Peyer's patch (tissue), 4 donors: ENCODE measurements at regions not wholly inside any gene's neighbourhood (a gene's known extent, or its start where the extent isn't known, plus 50 kb on each side); places are given as distances from the start of the nearest gene placed in this dataset.

Source experiments
- DNase-seq, 3 donors: peaks; one replicate each; pipeline ENCODE4 v3.0.0-alpha.2; 2017 to 2019
- H3K27ac ChIP-seq, 4 donors: fragments of 200-600 bp; sonication (generic); one replicate each; pipeline ENCODE4 v1.5.1; 2016 to 2019
- H3K27me3 ChIP-seq, 2 donors: fragments of 200-600 bp; sonication (generic); one replicate each; pipeline ENCODE4 v1.5.1; 2019
- H3K36me3 ChIP-seq, 3 donors: fragments of 200-600 bp; sonication (generic); one replicate each; pipeline ENCODE4 v1.5.1; 2016 to 2019
- H3K4me1 ChIP-seq, 4 donors: fragments of 200-600 bp; sonication (generic); one replicate each; pipeline ENCODE4 v1.5.1; 2016 to 2019
- H3K4me3 ChIP-seq, 4 donors: fragments of 200-600 bp; sonication (generic); 1 replicate in 3 of 4; 2 replicates in 1 of 4; pipeline ENCODE4 v1.5.1; 2016 to 2019; ENCODE audit warnings: mild to moderate bottlenecking in 1 of 4
- H3K9me3 ChIP-seq, 4 donors: fragments of 200-600 bp; sonication (generic); one replicate each; pipeline ENCODE4 v1.5.1; 2016 to 2019; ENCODE audit warnings: mild to moderate bottlenecking in 1 of 4
- POLR2A ChIP-seq, 2 donors: fragments of 450-650 bp; IDR thresholded peaks; one replicate each; pipeline ENCODE4 v1.5.1; 2017; ENCODE audit warnings: antibody characterized with exemption in 2 of 2, mild to moderate bottlenecking in 2 of 2, moderate library complexity in 2 of 2
- TF ChIP-seq, protein P1 (sequence below), 6 experiments: fragments of 450-650 bp in 4 of 6; fragments of 200-600 bp in 2 of 6; sonication (generic) in 1 of 6; IDR thresholded peaks; one replicate each; pipeline ENCODE4 v1.5.1; 2017 to 2019; ENCODE audit warnings: antibody characterized with exemption in 6 of 6, mild to moderate bottlenecking in 3 of 6, moderate library complexity in 1 of 6

DNA sequence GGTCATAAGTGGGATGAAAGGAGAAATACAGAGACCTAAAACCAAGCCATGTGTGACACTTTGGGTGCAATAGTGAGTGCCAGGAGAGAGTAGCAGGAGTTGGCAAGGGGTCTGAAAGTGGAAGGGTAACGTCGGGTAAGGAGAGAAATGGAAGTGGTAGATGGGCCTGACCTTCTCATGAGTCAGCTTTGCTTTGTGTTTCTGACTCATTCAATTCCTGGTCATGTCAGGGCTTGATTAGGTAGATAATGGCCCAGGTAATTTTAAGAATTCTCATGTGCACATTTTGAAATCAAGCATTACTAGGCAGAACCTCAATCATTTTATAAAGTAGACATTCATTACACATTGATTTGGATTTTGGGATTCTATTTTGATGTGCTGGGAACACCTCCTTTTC lies 262.5 kb downstream of the SOX2 start:
- Histone ChIP-seq H3K4me3 (no peak overlapping the region), H3K27ac (no peak overlapping the region), H3K4me1 (no peaks in the 10 kb centered on the region), H3K36me3 (no peaks in the 10 kb centered on the region), H3K9me3 (no peaks in the 10 kb centered on the region), H3K27me3 (no peaks in the 10 kb centered on the region)
- no peak for DNase-seq
- no peak for TF ChIP-seq POLR2A (IDR thresholded peaks at IDR 0.05)
- TF ChIP-seq, protein P1, sequence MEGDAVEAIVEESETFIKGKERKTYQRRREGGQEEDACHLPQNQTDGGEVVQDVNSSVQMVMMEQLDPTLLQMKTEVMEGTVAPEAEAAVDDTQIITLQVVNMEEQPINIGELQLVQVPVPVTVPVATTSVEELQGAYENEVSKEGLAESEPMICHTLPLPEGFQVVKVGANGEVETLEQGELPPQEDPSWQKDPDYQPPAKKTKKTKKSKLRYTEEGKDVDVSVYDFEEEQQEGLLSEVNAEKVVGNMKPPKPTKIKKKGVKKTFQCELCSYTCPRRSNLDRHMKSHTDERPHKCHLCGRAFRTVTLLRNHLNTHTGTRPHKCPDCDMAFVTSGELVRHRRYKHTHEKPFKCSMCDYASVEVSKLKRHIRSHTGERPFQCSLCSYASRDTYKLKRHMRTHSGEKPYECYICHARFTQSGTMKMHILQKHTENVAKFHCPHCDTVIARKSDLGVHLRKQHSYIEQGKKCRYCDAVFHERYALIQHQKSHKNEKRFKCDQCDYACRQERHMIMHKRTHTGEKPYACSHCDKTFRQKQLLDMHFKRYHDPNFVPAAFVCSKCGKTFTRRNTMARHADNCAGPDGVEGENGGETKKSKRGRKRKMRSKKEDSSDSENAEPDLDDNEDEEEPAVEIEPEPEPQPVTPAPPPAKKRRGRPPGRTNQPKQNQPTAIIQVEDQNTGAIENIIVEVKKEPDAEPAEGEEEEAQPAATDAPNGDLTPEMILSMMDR (IDR thresholded peaks at IDR 0.05): no peak

- DNase-seq: no peak
- Histone ChIP-seq H3K4me3 (no peak overlapping the region), H3K27ac (no peak overlapping the region), H3K4me1 (no peaks in the 10 kb centered on the region), H3K27me3 (no peaks in the 10 kb centered on the region), H3K36me3 (no peaks in the 10 kb centered on the region), H3K9me3 (no peaks in the 10 kb centered on the region)
- TF ChIP-seq, protein P1 (IDR thresholded peaks at IDR 0.05): no peak
- TF ChIP-seq POLR2A (IDR thresholded peaks at IDR 0.05): no peak
Measured at GRCh38 chr3:181976526-181976925, 264.8 kb downstream of the SOX2 start.

GRCh38 chr3:181985386-181985785 lies 273.7 kb downstream of the SOX2 start:
- no peak for DNase-seq
- TF ChIP-seq, protein P1 (IDR thresholded peaks at IDR 0.05): no peak

GRCh38 chr3:181987736-181988135 lies 276.0 kb downstream of the SOX2 start:
- Histone ChIP-seq H3K4me3 (no peak overlapping the region), H3K36me3 (no peaks in the 10 kb centered on the region), H3K27me3 (no peaks in the 10 kb centered on the region), H3K9me3 (no peaks in the 10 kb centered on the region), H3K27ac (no peak overlapping the region), H3K4me1 (no peaks in the 10 kb centered on the region)
- TF ChIP-seq, protein P1 (IDR thresholded peaks at IDR 0.05): no peak
- no peak for TF ChIP-seq POLR2A (IDR thresholded peaks at IDR 0.05)
- DNase-seq: no peak

More at GRCh38 chr3:181985386-181985785, 273.7 kb downstream of the SOX2 start:
- Histone ChIP-seq H3K9me3 (no peaks in the 10 kb centered on the region), H3K4me3 (no peak overlapping the region), H3K4me1 (no peaks in the 10 kb centered on the region), H3K27ac (no peak overlapping the region), H3K36me3 (no peaks in the 10 kb centered on the region), H3K27me3 (no peaks in the 10 kb centered on the region)

GRCh38 chr3:181998828-181999227 lies 287.1 kb downstream of the SOX2 start:
- Histone ChIP-seq H3K9me3 (no peaks in the 10 kb centered on the region), H3K27me3 (no peaks in the 10 kb centered on the region), H3K4me1 (no peaks in the 10 kb centered on the region), H3K4me3 (no peak overlapping the region), H3K36me3 (no peaks in the 10 kb centered on the region), H3K27ac (no peak overlapping the region)
- no peak for TF ChIP-seq POLR2A (IDR thresholded peaks at IDR 0.05)
- TF ChIP-seq, protein P1 (IDR thresholded peaks at IDR 0.05): no peak
- no peak for DNase-seq

GRCh38 chr3:181999314-181999713 lies 287.6 kb downstream of the SOX2 start:
- Histone ChIP-seq H3K4me3 (no peak overlapping the region), H3K4me1 (no peaks in the 10 kb centered on the region), H3K36me3 (no peaks in the 10 kb centered on the region), H3K9me3 (no peaks in the 10 kb centered on the region), H3K27ac (no peak overlapping the region), H3K27me3 (no peaks in the 10 kb centered on the region)
- TF ChIP-seq, protein P1 (IDR thresholded peaks at IDR 0.05): no peak
- no peak for TF ChIP-seq POLR2A (IDR thresholded peaks at IDR 0.05)
- DNase-seq: no peak
